ENCODE measurements at regions not wholly inside any gene's neighbourhood (a gene's known extent, or its start where the extent isn't known, plus 50 kb on each side); places are given as distances from the start of the nearest gene placed in this dataset.

GRCh38 chr14:44370727-44371126, 136.4 kb downstream of the FSCB start:
- H3K9me3 ChIP-seq = no peaks in the 10 kb centered on the region
- H3K4me3 ChIP-seq = no peak overlapping the region
- no peaks in the 10 kb centered on the region for H3K27me3 ChIP-seq (replicated peaks; ENCODE audit: insufficient read depth)
- H3K27ac ChIP-seq = no peak overlapping the region
- no peak for ATAC-seq (ENCODE audit: insufficient number of reproducible peaks, low FRiP score, low read depth)
- no peak for DNase-seq (ENCODE audit: low spot score)
- TF ChIP-seq CTCF (IDR thresholded peaks at IDR 0.05) = no peak
- no peaks in the 10 kb centered on the region for H3K4me1 ChIP-seq (ENCODE audit: control insufficient read depth in 1 of 2, low read depth in 2 of 2)
- no peaks in the 10 kb centered on the region for H3K36me3 ChIP-seq

GRCh38 chr14:44369401-44370123, 137.5 kb downstream of the FSCB start:
- Histone ChIP-seq H3K27me3 (replicated peaks; ENCODE audit: insufficient read depth) (no peaks in the 10 kb centered on the region), H3K9me3 (no peaks in the 10 kb centered on the region), H3K27ac (no peak overlapping the region), H3K4me1 (ENCODE audit: control insufficient read depth in 1 of 2, low read depth in 2 of 2) (no peaks in the 10 kb centered on the region), H3K36me3 (no peaks in the 10 kb centered on the region), H3K4me3 (no peak overlapping the region)
- DNase-seq (ENCODE audit: low spot score) = no peak
- no peak for ATAC-seq (ENCODE audit: insufficient number of reproducible peaks, low FRiP score, low read depth)
- no peak for TF ChIP-seq CTCF (IDR thresholded peaks at IDR 0.05)

- Histone ChIP-seq H3K4me3 (no peak overlapping the region), H3K36me3 (no peaks in the 10 kb centered on the region), H3K27ac (no peak overlapping the region), H3K9me3 (no peaks in the 10 kb centered on the region), H3K27me3 (replicated peaks; ENCODE audit: insufficient read depth) (no peaks in the 10 kb centered on the region), H3K4me1 (ENCODE audit: control insufficient read depth in 1 of 2, low read depth in 2 of 2) (no peaks in the 10 kb centered on the region)
- DNase-seq (ENCODE audit: low spot score) (no peak), ATAC-seq (ENCODE audit: insufficient number of reproducible peaks, low FRiP score, low read depth) (no peak)
- no peak for TF ChIP-seq CTCF (IDR thresholded peaks at IDR 0.05)
Measured at GRCh38 chr14:44361083-44361482, 146.0 kb downstream of the FSCB start.

- no peak overlapping the region for H3K4me3 ChIP-seq
- no peak overlapping the region for H3K27ac ChIP-seq
- H3K36me3 ChIP-seq = no peaks in the 10 kb centered on the region
- no peak for DNase-seq (ENCODE audit: low spot score)
- no peaks in the 10 kb centered on the region for H3K4me1 ChIP-seq (ENCODE audit: control insufficient read depth in 1 of 2, low read depth in 2 of 2)
- H3K27me3 ChIP-seq (replicated peaks; ENCODE audit: insufficient read depth) = no peaks in the 10 kb centered on the region
- no peak for ATAC-seq (ENCODE audit: insufficient number of reproducible peaks, low FRiP score, low read depth)
- no peaks in the 10 kb centered on the region for H3K9me3 ChIP-seq
- no peak for TF ChIP-seq CTCF (IDR thresholded peaks at IDR 0.05)
Measured at GRCh38 chr14:44353805-44354204, 153.3 kb downstream of the FSCB start.

GRCh38 chr14:44352201-44352600, 154.9 kb downstream of the FSCB start:
- no peak for TF ChIP-seq CTCF (IDR thresholded peaks at IDR 0.05)
- H3K27ac ChIP-seq = no peak overlapping the region
- H3K4me1 ChIP-seq (ENCODE audit: control insufficient read depth in 1 of 2, low read depth in 2 of 2) = no peaks in the 10 kb centered on the region
- ATAC-seq (ENCODE audit: insufficient number of reproducible peaks, low FRiP score, low read depth) (no peak), DNase-seq (ENCODE audit: low spot score) (no peak)
- no peaks in the 10 kb centered on the region for H3K27me3 ChIP-seq (replicated peaks; ENCODE audit: insufficient read depth)
- no peaks in the 10 kb centered on the region for H3K36me3 ChIP-seq
- H3K4me3 ChIP-seq = no peak overlapping the region
- H3K9me3 ChIP-seq = peaks cover 9% of the 10 kb centered on the region

Data from thoracic aorta (tissue), 2 donors.